GM12878 (cell line): ENCODE measurements at regions not wholly inside any gene's neighbourhood (a gene's known extent, or its start where the extent isn't known, plus 50 kb on each side); places are given as distances from the start of the nearest gene placed in this dataset.

Experiments
- ATF3 ChIP-seq: IDR thresholded peaks from 2 replicates; pipeline ENCODE4 v1.6.1; 2011; ENCODE audit warnings: low read depth, mild to moderate bottlenecking, low read length, moderate library complexity, borderline replicate concordance; ENCODE audit errors: extremely low read depth
- CHD4 ChIP-seq: fragments of 200-600 bp; sonication (generic); IDR thresholded peaks from 2 replicates; pipeline ENCODE4 v1.6.1; 2016; ENCODE audit warnings: mild to moderate bottlenecking
- CREB1 ChIP-seq: IDR thresholded peaks from 2 replicates; pipeline ENCODE4 v1.6.1; 2012; ENCODE audit warnings: low read depth, mild to moderate bottlenecking, inconsistent platforms
- DPF2 ChIP-seq: fragments of 450-650 bp; IDR thresholded peaks from 2 replicates; pipeline ENCODE4 v1.6.1; 2017; ENCODE audit warnings: mild to moderate bottlenecking
- EP300 ChIP-seq, 2 experiments: fragments of 150-350 bp in 1 of 2; IDR thresholded peaks; 2 replicates each; pipeline ENCODE4 v1.6.1; 2011 to 2012; ENCODE audit warnings: low read depth in 2 of 2, low read length in 2 of 2, borderline replicate concordance in 1 of 2, improper control_type of control experiment in 1 of 2, inconsistent platforms in 1 of 2; ENCODE audit not compliant: control insufficient read depth in 1 of 2
- FOS ChIP-seq: IDR thresholded peaks from 3 replicates; pipeline ENCODE4 v1.6.1; 2011; ENCODE audit warnings: borderline replicate concordance; ENCODE audit not compliant: insufficient read length; ENCODE audit errors: extremely low read depth
- HDAC2 ChIP-seq: fragments of 200-600 bp; sonication (generic); IDR thresholded peaks from 2 replicates; pipeline ENCODE4 v1.6.1; 2017
- HSF1 ChIP-seq: fragments of 150-350 bp; IDR thresholded peaks from 2 replicates; pipeline ENCODE4 v1.6.1; 2014; ENCODE audit warnings: mild to moderate bottlenecking, low read depth, low read length
- POLR2A ChIP-seq: IDR thresholded peaks from 2 replicates; pipeline ENCODE4 v1.6.1; 2011; ENCODE audit warnings: low read depth, mild to moderate bottlenecking, low read length
- REST ChIP-seq: IDR thresholded peaks from 2 replicates; pipeline ENCODE4 v1.6.1; 2012; ENCODE audit warnings: mild to moderate bottlenecking, low read depth, low read length
- RFX5 ChIP-seq: IDR thresholded peaks from 2 replicates; pipeline ENCODE4 v1.6.1; 2011; ENCODE audit warnings: low read depth, low read length, improper control_type of control experiment
- SMC3 ChIP-seq: IDR thresholded peaks from 2 replicates; pipeline ENCODE4 v1.6.1; 2011; ENCODE audit warnings: low read length, improper control_type of control experiment, borderline replicate concordance
- YY1 ChIP-seq: IDR thresholded peaks from 2 replicates; pipeline ENCODE4 v1.6.1; 2011; ENCODE audit warnings: low read depth, mild to moderate bottlenecking, low read length
- TF ChIP-seq, protein P1 (sequence below), 3 experiments: IDR thresholded peaks in 2 of 3; conservative IDR thresholded peaks in 1 of 3; 2 replicates each; pipeline ENCODE4 v1.5.1; 2011; ENCODE audit warnings: low read depth in 3 of 3, low read length in 3 of 3, mild to moderate bottlenecking in 3 of 3, control low read depth in 2 of 3, moderate library complexity in 2 of 3, inconsistent platforms in 1 of 3, mixed read lengths in 1 of 3; ENCODE audit not compliant: control insufficient read depth in 2 of 3, insufficient read depth in 1 of 3; ENCODE audit errors: extremely low read depth in 1 of 3

DNA sequence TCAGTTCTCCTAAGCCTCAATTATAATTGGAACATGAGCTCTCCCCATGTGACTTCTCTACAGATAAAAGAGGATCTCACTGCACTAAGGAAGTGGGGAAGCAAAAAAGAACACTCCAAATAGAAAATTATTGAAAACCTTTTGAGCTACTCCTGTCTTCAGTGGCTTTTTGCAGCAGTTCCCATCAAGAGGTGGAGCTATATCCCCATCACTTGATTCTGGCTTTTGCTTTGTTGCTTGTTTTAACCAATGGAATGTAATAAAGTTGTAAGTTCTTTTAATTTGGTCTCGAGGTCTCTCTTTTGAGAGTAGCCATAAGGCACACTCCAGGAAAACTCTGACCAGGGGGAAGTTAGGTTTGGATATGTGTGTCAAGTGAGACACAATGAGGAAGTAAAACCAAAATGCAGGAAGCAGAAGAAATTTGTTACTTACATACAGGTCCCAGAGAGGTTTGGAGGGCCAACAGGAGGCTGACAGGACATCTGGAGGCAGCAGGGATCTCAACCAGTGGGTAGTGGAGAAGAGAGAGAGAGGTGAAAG lies 569.4 kb downstream of the HTR7 start:
- TF ChIP-seq HSF1 (no peak), POLR2A (no peak), HDAC2 (no peak), YY1 (no peak), RFX5 (no peak), CREB1 (no peak), SMC3 (no peak), ATF3 (no peak), DPF2 (no peak), FOS (no peak), CHD4 (no peak), EP300 (IDR thresholded peaks at IDR 0.05; ENCODE audit: borderline replicate concordance in 1 of 2, control insufficient read depth in 1 of 2, low read depth in 2 of 2, low read length in 2 of 2) (no peak), REST (no peak)
- TF ChIP-seq, protein P1, sequence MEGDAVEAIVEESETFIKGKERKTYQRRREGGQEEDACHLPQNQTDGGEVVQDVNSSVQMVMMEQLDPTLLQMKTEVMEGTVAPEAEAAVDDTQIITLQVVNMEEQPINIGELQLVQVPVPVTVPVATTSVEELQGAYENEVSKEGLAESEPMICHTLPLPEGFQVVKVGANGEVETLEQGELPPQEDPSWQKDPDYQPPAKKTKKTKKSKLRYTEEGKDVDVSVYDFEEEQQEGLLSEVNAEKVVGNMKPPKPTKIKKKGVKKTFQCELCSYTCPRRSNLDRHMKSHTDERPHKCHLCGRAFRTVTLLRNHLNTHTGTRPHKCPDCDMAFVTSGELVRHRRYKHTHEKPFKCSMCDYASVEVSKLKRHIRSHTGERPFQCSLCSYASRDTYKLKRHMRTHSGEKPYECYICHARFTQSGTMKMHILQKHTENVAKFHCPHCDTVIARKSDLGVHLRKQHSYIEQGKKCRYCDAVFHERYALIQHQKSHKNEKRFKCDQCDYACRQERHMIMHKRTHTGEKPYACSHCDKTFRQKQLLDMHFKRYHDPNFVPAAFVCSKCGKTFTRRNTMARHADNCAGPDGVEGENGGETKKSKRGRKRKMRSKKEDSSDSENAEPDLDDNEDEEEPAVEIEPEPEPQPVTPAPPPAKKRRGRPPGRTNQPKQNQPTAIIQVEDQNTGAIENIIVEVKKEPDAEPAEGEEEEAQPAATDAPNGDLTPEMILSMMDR (IDR thresholded peaks at IDR 0.05 in 2 of 3, conservative IDR thresholded peaks at IDR 0.05 in 1 of 3; ENCODE audit: control insufficient read depth in 2 of 3, extremely low read depth in 1 of 3, insufficient read depth in 1 of 3, low read depth in 3 of 3, low read length in 3 of 3), result no peak
